Neural progenitor cell (in vitro differentiated cells): ENCODE measurements at regions not wholly inside any gene's neighbourhood (a gene's known extent, or its start where the extent isn't known, plus 50 kb on each side); places are given as distances from the start of the nearest gene placed in this dataset.

Source experiments
- DNase-seq: peaks from one replicate; pipeline ENCODE4 v3.0.0-alpha.2; 2016; ENCODE audit warnings: low spot score
- H2AFZ ChIP-seq: fragments of 200-600 bp; sonication (generic); replicated peaks from 2 replicates; pipeline ENCODE4 v1.6.1; 2016; ENCODE audit warnings: antibody characterized with exemption
- H3F3A ChIP-seq: fragments of 200-600 bp; sonication (generic); 2 replicates; pipeline ENCODE4 v1.6.1; 2016; ENCODE audit warnings: antibody characterized with exemption, low read depth
- H3K27ac ChIP-seq: fragments of 200-600 bp; sonication (generic); 2 replicates; pipeline ENCODE4 v1.5.1; 2016; ENCODE audit warnings: mild to moderate bottlenecking
- H3K27me3 ChIP-seq: fragments of 200-600 bp; sonication (generic); 2 replicates; pipeline ENCODE4 v1.6.1; 2016; ENCODE audit warnings: mild to moderate bottlenecking, moderate library complexity
- H3K36me3 ChIP-seq: fragments of 200-600 bp; sonication (generic); 2 replicates; pipeline ENCODE4 v1.5.1; 2016
- H3K4me1 ChIP-seq: fragments of 200-600 bp; sonication (generic); 2 replicates; pipeline ENCODE4 v1.6.1; 2016; ENCODE audit warnings: mixed run types
- H3K4me2 ChIP-seq: fragments of 200-600 bp; sonication (generic); 2 replicates; pipeline ENCODE4 v1.6.1; 2016
- H3K4me3 ChIP-seq: fragments of 200-600 bp; sonication (generic); 2 replicates; pipeline ENCODE4 v1.5.1; 2016
- H3K79me2 ChIP-seq: fragments of 200-600 bp; sonication (generic); 2 replicates; pipeline ENCODE4 v1.6.1; 2016; ENCODE audit warnings: low read depth
- H3K9ac ChIP-seq: fragments of 200-600 bp; sonication (generic); 2 replicates; pipeline ENCODE4 v1.6.1; 2016
- H3K9me3 ChIP-seq: fragments of 200-600 bp; sonication (generic); 2 replicates; pipeline ENCODE4 v1.5.1; 2016; ENCODE audit warnings: low read depth
- H4K20me1 ChIP-seq: fragments of 200-600 bp; sonication (generic); 2 replicates; pipeline ENCODE4 v1.6.1; 2016; ENCODE audit warnings: low read depth
- H3K27ac Mint-ChIP-seq: 3 replicates; pipeline ENCODE4 v1.8.0; 2021; ENCODE audit warnings: mixed read lengths
- H3K27me3 Mint-ChIP-seq: 2 replicates; pipeline ENCODE4 v1.8.0; 2022; ENCODE audit warnings: low read depth, mild to moderate bottlenecking, inconsistent platforms, moderate library complexity, mixed read lengths; ENCODE audit not compliant: insufficient read depth
- H3K36me3 Mint-ChIP-seq: 3 replicates; pipeline ENCODE4 v1.8.0; 2021; ENCODE audit warnings: mixed read lengths
- H3K4me1 Mint-ChIP-seq: 3 replicates; pipeline ENCODE4 v1.8.0; 2021; ENCODE audit warnings: mixed read lengths
- H3K4me3 Mint-ChIP-seq: 3 replicates; pipeline ENCODE4 v1.8.0; 2021; ENCODE audit warnings: mild to moderate bottlenecking, moderate library complexity, mixed read lengths
- H3K9me3 Mint-ChIP-seq: 3 replicates; pipeline ENCODE4 v1.8.0; 2020; ENCODE audit warnings: mixed read lengths
- EZH2 ChIP-seq: fragments of 200-600 bp; sonication (generic); IDR thresholded peaks from 2 replicates; pipeline ENCODE4 v1.6.1; 2017; ENCODE audit warnings: antibody characterized with exemption, mild to moderate bottlenecking, moderate library complexity
- EZH2phosphoT487 ChIP-seq: fragments of 200-600 bp; sonication (generic); IDR thresholded peaks from 2 replicates; pipeline ENCODE4 v1.6.1; 2017; ENCODE audit warnings: antibody characterized with exemption
- TF ChIP-seq, protein P1 (sequence below): fragments of 200-600 bp; sonication (generic); IDR thresholded peaks from 2 replicates; pipeline ENCODE4 v1.5.1; 2017; ENCODE audit warnings: antibody characterized with exemption, mild to moderate bottlenecking

DNA sequence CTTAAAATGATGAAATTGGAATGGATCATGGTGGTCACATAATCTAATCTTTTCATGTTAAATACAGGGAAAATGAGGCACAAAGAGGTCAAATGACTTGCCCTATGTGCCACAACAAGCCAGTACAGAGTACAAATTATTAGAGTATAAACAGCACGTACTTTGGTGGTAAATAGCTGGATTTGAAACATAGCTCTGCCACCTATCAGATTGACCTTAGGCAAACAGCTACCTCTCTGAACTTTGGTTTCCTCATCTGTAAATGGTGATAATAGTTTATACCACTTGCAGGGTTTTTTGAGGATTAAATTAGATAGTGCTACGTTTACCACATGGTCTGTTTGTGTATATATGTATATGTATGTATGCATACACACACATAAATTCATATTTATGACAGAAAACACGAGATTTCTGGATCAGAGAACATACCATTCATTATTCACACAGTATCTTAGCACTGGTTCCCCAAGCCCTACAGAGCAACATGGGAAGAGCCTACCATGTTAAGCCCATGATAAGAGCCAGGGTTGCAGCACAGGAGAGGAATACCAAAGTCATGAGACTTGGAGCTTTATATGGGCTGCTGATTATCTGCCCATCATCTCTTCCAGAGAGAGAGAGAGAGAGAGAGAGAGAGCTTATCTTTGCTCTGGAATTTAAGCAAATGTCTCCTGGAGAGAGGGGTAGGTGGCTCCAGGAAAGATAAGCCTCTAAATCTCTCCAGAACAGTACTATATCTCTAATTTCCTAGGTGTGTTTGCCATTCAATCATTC is 73.5 kb downstream of the MDH1 start:
- H3F3A ChIP-seq: no peaks in the 10 kb centered on the region
- H3K4me1 Mint-ChIP-seq: peaks cover 14% of the 10 kb centered on the region
- H3K9me3 Mint-ChIP-seq: no peaks in the 10 kb centered on the region
- H3K4me2 ChIP-seq: no peak overlapping the region
- H2AFZ ChIP-seq: no peak overlapping the region
- no peaks in the 10 kb centered on the region for H3K79me2 ChIP-seq
- H3K27me3 Mint-ChIP-seq: no peaks in the 10 kb centered on the region
- no peak overlapping the region for H3K4me3 ChIP-seq
- H4K20me1 ChIP-seq: no peaks in the 10 kb centered on the region
- no peaks in the 10 kb centered on the region for H3K27me3 ChIP-seq
- TF ChIP-seq, protein P1, sequence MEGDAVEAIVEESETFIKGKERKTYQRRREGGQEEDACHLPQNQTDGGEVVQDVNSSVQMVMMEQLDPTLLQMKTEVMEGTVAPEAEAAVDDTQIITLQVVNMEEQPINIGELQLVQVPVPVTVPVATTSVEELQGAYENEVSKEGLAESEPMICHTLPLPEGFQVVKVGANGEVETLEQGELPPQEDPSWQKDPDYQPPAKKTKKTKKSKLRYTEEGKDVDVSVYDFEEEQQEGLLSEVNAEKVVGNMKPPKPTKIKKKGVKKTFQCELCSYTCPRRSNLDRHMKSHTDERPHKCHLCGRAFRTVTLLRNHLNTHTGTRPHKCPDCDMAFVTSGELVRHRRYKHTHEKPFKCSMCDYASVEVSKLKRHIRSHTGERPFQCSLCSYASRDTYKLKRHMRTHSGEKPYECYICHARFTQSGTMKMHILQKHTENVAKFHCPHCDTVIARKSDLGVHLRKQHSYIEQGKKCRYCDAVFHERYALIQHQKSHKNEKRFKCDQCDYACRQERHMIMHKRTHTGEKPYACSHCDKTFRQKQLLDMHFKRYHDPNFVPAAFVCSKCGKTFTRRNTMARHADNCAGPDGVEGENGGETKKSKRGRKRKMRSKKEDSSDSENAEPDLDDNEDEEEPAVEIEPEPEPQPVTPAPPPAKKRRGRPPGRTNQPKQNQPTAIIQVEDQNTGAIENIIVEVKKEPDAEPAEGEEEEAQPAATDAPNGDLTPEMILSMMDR: no peak
- TF ChIP-seq EZH2: no peak
- no peak for TF ChIP-seq EZH2phosphoT487
- no peak overlapping the region for H3K27ac ChIP-seq
- H3K4me3 Mint-ChIP-seq: no peak overlapping the region
- H3K36me3 Mint-ChIP-seq: no peaks in the 10 kb centered on the region
- H3K27ac Mint-ChIP-seq: no peak overlapping the region
- H3K9ac ChIP-seq: no peak overlapping the region
- no peak for DNase-seq
- H3K9me3 ChIP-seq: no peaks in the 10 kb centered on the region
- H3K4me1 ChIP-seq: no peaks in the 10 kb centered on the region
- H3K36me3 ChIP-seq: no peaks in the 10 kb centered on the region

DNA sequence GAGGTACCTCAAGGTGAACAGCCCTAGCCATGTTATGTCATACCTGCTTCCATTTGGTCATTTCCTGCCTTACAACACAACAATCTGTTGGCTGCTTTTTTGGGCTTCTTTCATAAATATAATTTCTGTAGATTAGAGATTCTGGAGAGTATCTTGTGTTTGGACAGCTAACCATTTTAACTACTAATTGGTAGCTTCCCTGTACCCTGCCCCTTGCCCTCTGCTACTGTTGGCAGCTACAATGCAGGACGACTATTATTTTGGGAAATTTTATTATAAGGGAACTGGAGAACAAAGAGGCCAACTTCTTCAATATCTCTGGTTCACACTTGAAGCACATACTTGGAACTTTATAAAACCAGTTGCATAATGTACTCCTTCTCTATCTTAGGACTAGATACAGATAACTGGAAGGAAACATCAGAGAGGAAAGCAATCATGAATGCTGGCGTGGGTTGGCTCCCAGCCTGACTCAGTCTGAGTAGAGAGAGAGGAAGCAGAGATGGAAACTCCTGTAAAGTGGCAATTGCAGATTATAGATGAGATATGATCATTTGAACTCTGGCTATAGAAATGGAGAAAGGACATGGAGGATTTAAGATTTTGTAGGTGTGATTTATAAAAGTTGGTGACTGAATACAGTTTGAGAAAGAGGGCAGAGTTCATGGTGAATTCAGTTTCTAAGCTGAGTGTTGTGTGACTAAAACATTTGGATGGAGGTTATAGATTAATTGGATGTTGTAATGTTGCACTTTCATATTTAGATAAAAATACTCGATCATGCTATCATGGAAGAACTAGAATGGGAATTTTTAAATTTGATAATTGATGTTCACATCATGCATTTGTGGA is 74.5 kb downstream of the MDH1 start:
- Histone ChIP-seq H3K4me2 (no peak overlapping the region), H3K9ac (no peak overlapping the region), H3K4me1 (peaks cover 6% of the 10 kb centered on the region), H3F3A (no peaks in the 10 kb centered on the region), H3K79me2 (no peaks in the 10 kb centered on the region), H4K20me1 (no peaks in the 10 kb centered on the region), H3K27me3 (no peaks in the 10 kb centered on the region), H2AFZ (no peak overlapping the region), H3K9me3 (no peaks in the 10 kb centered on the region), H3K36me3 (no peaks in the 10 kb centered on the region), H3K27ac (no peak overlapping the region), H3K4me3 (no peak overlapping the region)
- Mint-ChIP-seq H3K27ac (no peak overlapping the region), H3K4me3 (no peak overlapping the region), H3K36me3 (no peaks in the 10 kb centered on the region), H3K4me1 (peaks cover 14% of the 10 kb centered on the region), H3K27me3 (no peaks in the 10 kb centered on the region), H3K9me3 (no peaks in the 10 kb centered on the region)
- TF ChIP-seq EZH2 (no peak), EZH2phosphoT487 (no peak)
- TF ChIP-seq, protein P1: no peak
- DNase-seq: no peak

DNA sequence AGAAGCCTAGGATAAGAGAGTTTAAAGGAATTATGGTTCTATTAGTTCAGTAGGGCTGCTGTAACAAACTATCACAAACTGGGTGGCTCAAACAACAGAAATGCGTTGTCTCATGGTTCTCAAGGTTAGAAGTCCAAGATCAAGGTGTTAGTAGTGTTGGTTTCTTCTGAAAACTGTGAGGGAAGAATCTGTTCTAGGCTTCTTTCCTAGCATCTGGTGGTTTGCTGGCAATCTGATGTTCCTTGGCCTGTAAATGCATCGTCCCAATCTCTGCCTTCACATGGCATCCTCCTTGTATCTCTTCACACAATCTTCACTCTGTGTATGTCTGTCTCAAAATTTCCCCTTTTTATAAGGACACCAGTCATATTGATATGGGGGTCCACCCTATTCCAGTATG is 76.3 kb downstream of the MDH1 start:
- H3K36me3 Mint-ChIP-seq: no peaks in the 10 kb centered on the region
- Histone ChIP-seq H3K4me2 (no peak overlapping the region), H3K27me3 (no peaks in the 10 kb centered on the region), H3K9me3 (no peaks in the 10 kb centered on the region), H4K20me1 (no peaks in the 10 kb centered on the region), H3K4me3 (no peak overlapping the region), H3K27ac (no peak overlapping the region), H3K4me1 (peaks cover 7% of the 10 kb centered on the region), H2AFZ (no peak overlapping the region), H3K36me3 (no peaks in the 10 kb centered on the region), H3K79me2 (no peaks in the 10 kb centered on the region), H3K9ac (no peak overlapping the region), H3F3A (no peaks in the 10 kb centered on the region)
- no peaks in the 10 kb centered on the region for H3K9me3 Mint-ChIP-seq
- H3K27me3 Mint-ChIP-seq: no peaks in the 10 kb centered on the region
- H3K4me3 Mint-ChIP-seq: no peak overlapping the region
- TF ChIP-seq EZH2: no peak
- TF ChIP-seq, protein P1: no peak
- no peak for TF ChIP-seq EZH2phosphoT487
- DNase-seq: no peak
- peaks cover 14% of the 10 kb centered on the region for H3K4me1 Mint-ChIP-seq
- H3K27ac Mint-ChIP-seq: no peak overlapping the region
